Astrocyte of the spinal cord (primary cell): ENCODE measurements at regions not wholly inside any gene's neighbourhood (a gene's known extent, or its start where the extent isn't known, plus 50 kb on each side); places are given as distances from the start of the nearest gene placed in this dataset.

Experiments used
- DNase-seq: peaks from one replicate; pipeline ENCODE4 v3.0.0; 2011; ENCODE audit warnings: low read depth, low spot score
- H3K4me3 ChIP-seq: 2 replicates; pipeline ENCODE4 v1.5.1; 2011; ENCODE audit warnings: low read depth, mild to moderate bottlenecking, low read length, moderate library complexity
- in situ Hi-C: cut with HindIII; loops from 2 replicates; pipeline ENCODE4 v1.10.0; 2017; ENCODE audit warnings: low sequenced_read_pairs
- TF ChIP-seq, protein P1 (sequence below): IDR thresholded peaks from 2 replicates; pipeline ENCODE4 v1.5.1; 2012; ENCODE audit warnings: low read depth, mild to moderate bottlenecking, low read length, inconsistent platforms

DNA sequence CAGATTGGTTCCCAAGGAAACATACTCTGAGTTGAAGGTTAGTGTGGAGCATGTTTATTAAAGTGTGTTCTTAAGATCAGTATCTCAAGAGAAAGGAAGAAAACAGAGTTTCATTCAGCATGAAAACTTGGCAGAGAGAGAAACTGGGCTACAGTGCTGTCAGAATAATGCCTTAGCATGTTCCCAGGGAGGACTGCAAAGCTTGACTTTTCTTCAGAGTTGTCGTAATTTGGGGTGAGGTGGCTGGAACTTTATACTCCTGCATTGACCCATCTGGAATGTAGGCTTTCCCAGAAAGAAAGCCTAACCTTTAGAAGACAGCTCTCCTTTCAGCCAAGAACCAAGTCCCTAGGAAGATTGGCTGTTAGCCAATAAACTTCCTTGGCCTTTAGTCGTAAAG, 190.8 kb upstream of the CNTN5 start:
- no peak for DNase-seq
- no peak overlapping the region for H3K4me3 ChIP-seq
- TF ChIP-seq, protein P1, sequence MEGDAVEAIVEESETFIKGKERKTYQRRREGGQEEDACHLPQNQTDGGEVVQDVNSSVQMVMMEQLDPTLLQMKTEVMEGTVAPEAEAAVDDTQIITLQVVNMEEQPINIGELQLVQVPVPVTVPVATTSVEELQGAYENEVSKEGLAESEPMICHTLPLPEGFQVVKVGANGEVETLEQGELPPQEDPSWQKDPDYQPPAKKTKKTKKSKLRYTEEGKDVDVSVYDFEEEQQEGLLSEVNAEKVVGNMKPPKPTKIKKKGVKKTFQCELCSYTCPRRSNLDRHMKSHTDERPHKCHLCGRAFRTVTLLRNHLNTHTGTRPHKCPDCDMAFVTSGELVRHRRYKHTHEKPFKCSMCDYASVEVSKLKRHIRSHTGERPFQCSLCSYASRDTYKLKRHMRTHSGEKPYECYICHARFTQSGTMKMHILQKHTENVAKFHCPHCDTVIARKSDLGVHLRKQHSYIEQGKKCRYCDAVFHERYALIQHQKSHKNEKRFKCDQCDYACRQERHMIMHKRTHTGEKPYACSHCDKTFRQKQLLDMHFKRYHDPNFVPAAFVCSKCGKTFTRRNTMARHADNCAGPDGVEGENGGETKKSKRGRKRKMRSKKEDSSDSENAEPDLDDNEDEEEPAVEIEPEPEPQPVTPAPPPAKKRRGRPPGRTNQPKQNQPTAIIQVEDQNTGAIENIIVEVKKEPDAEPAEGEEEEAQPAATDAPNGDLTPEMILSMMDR = no peak
- in situ Hi-C loops = no loop called here

DNA sequence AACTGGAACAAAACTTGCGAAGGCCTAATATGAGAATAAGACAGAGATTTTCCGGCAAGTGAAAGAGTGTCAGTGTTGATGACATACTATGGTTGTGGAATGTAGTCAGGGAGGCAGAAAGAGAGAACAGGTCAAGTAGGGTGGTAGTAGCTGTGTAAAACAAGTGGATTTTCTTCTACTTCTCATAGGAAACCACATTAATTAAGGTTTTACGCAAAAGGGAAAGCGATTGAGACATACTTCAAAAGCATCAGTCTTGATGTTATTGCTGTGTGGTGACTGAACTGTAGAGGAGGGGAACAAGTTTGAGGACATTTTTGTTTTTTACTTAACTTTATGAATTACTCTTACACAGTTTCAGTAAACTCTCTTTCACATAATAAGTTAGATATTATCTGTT, 186.0 kb upstream of the CNTN5 start:
- no peak overlapping the region for H3K4me3 ChIP-seq
- no peak for DNase-seq
- TF ChIP-seq, protein P1 = no peak
- in situ Hi-C loops = no loop called here

DNA sequence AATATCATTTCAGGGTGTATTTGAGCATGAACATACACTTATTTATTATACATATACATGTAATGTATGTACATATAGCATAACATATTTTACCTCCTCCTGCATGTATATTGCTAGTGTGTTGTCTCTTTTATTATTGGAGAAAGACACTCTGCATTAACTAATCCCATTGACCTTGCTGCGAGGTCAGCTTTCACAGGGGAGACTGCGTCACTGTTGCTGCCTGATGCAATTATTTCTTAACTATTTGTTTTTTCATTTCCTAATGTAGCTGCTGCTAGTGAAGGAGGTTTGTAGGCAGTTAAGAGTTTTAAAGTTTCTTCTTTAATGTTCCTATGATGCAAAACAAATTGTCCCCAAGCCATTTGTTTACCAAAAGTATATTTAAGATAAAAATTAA, 185.4 kb upstream of the CNTN5 start:
- in situ Hi-C loops = no loop called here
- DNase-seq = no peak
- H3K4me3 ChIP-seq = no peak overlapping the region
- TF ChIP-seq, protein P1 = no peak

DNA sequence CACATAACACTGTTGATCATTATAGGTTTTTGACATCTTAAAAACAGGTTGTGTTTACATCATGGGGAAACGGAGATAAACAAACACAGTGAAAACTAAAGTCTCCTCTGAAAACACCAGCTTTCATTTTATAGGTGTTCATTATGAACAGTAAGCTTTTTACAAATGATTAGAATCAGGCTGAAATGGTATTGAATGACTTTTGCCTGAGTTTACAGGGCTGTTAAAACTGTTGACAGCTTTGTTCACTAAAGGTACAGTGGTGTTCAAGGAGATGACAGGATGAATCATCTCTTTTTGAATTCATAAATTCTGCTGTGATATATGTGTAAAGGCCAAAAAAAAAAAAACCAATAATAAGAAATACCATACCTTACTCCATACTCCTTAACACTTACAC, 184.6 kb upstream of the CNTN5 start:
- in situ Hi-C loops = no loop called here
- DNase-seq = no peak
- no peak overlapping the region for H3K4me3 ChIP-seq
- TF ChIP-seq, protein P1 = no peak

DNA sequence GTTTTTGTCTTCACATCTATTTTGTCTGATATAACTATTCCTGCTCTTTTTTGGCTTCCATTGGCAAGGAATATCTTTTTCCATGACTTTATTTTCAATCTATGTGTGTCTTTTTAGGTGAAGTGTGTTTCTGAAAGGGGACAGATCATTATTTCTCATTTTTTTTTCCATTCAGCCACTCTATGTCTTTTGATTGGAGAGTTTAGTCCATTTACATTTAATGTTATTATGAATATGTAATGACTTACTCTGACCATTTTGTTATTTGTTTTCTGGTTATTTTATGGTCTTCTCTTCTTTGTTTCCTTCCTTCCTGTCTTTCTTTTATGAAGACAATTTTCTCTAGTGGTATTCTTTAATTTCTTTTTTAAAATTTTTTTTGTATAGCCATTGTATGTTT, 178.6 kb upstream of the CNTN5 start:
- in situ Hi-C loops = no loop called here
- no peak for DNase-seq
- TF ChIP-seq, protein P1 = no peak
- no peak overlapping the region for H3K4me3 ChIP-seq

DNA sequence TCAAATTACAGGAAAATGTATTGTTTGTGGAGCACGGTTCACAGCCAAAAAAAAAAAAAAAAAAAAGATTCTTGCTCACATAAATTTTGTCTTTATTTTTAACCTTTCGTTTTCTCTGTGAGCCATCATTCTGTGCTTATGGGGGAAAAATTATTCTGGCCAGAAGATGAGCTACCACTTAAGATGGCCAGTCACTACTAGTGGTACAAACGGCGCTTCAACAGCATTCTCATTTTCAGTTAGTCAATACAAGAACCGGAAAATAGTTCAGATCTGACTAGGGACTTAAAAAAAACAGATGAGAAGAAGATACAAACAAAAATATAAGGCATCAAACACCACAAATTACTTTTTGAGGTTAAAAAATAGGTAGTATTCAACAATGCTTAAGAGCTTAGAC, 158.6 kb upstream of the CNTN5 start:
- H3K4me3 ChIP-seq = no peak overlapping the region
- DNase-seq = no peak
- in situ Hi-C loops = no loop called here
- TF ChIP-seq, protein P1 = no peak

DNA sequence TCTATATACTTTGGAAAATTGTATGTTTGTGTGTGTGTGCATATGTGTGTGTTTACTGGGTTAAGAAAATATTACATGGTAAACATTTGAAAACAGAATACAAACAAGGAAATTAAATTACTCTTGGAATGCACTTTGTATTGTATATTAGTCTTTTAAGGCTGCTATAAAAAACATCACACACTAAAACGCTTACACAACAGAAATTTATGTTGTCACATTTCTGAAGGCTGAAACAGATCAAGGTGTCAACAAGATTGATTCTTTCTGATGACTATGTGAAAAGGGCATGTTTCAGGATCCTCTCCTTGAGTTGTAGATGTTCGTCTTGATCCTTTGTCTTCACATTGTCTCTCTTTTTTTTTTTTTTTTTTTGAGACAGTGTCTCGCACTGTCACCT, 149.1 kb upstream of the CNTN5 start:
- DNase-seq = no peak
- in situ Hi-C loops = no loop called here
- H3K4me3 ChIP-seq = no peak overlapping the region
- TF ChIP-seq, protein P1 = no peak
